Amniotic epithelial cell (primary cell): ENCODE measurements at regions not wholly inside any gene's neighbourhood (a gene's known extent, or its start where the extent isn't known, plus 50 kb on each side); places are given as distances from the start of the nearest gene placed in this dataset.

Experiments
- DNase-seq: peaks from one replicate; pipeline ENCODE4 v3.0.0-alpha.2; 2010; ENCODE audit warnings: low read depth

DNA sequence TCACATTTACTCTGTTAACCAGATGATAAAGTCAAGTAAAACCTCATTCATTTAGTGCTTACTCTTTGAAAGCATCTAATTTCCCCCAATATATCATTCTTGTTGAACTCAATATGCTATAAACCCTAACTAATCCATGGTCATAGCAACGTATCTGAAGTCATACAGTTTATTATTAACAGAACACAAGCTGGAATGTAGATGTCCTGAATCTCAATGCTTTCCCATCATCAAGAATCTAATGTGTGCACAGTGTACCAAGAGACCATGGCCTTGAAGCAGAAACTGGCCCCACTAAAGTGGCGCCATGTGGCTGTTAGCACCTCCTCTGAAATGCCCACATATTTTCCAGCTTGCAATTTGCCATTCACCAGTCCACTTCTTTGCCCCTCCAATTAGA, 245.8 kb downstream of the SOX9 start:
- DNase-seq: no peak

DNA sequence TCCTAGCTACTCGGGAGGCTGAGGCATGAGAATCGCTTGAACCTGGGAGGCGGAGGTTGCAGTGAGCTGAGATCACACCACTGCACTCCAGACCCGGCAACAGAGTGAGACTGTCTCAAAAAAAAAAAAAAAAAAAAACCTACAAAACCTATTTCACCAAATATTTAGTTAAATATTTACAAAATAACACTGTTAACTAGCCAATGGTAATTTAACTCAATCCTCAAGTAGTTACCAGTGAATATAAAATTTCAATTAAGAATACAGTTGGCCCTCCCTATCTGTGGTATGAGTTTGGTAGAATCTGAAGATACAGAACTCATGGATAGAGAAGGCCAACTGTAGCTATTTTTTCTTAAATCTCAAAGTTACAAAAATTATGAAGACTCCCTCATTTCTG, 247.4 kb downstream of the SOX9 start:
- no peak for DNase-seq

DNA sequence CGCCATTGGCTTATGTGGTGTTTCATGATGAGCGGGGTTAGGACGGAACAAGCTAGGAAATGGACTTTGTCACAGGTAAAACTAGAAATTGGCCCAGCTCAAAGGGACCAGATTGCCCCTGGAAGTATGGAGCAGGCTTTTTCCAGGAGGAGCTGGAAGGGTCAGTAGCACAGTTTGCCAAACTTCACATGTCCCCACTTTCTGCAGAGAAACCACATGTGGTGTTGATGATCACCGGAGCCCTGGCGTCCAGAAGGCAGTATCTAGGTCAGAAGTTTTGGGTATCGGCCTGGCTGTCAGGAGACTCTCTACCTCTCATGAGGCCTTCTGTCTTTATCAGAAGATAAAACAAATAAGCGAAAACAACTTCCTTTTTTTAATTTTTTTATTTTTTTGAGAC, 248.5 kb downstream of the SOX9 start:
- no peak for DNase-seq

DNA sequence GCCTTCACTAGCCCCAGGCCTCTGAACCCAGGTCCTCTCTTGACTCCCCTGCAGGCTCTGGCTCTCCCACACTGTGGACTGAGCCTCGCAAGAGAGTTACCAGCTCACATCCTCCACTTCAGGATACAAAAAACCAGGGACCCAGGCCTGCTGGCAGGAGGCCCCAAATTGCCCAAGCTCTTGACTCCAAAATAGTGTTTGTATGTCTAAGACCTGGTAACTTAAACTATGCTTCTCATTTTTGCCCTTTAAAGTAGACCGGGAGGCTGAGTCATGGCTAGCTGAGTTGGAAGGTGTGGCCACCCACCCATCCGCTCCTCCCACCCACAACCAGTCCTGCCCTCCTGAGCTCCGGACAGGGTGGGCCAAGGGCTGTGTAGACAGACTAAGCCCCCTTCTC, 250.0 kb downstream of the SOX9 start:
- DNase-seq: peak; percentile 61

- peak; percentile 58 for DNase-seq
These were observed 251.4 kb downstream of the SOX9 start for GRCh38 chr17:72372185-72372584.

DNA sequence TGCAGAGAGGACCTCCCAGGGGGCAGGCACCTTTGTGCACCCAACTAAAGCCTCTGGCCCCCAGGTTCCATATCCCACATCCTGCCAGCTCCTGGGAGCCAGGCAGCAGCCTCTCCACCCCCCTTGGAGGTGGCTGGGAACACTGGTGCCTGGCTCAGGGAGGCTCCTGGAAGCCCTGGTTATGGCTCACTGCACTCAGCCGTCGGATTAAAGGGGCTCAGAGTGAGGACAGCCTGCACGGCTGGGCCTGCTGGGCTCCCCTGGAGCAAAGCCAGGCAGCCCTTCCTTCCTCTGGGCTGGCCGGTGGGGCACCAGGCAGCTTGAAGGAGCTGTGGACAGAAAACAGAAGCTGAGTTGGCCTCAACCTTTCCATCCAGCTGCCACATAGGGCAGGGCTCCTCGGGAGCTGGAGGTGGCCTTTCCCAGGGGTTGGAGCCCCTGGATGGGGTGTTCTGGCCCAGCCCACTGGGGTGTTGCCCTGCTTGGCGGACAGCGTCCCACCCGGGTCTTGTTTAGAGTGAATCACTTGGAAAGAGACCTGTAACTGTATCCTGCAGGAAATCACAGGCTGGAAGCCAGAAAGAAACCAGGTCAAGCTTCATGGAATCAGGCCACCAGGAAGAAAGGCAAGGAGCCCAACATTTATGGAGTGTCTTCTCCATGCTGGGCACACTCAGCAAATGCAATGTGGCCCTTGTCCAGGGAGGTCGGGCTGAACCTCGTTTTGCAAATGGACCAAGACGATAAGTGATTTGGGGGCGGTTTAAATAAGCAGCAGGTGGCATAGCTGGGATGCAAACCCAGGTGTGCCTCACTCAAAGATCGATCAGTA, 253.3 kb downstream of the SOX9 start:
- peak; percentile 78 for DNase-seq

DNA sequence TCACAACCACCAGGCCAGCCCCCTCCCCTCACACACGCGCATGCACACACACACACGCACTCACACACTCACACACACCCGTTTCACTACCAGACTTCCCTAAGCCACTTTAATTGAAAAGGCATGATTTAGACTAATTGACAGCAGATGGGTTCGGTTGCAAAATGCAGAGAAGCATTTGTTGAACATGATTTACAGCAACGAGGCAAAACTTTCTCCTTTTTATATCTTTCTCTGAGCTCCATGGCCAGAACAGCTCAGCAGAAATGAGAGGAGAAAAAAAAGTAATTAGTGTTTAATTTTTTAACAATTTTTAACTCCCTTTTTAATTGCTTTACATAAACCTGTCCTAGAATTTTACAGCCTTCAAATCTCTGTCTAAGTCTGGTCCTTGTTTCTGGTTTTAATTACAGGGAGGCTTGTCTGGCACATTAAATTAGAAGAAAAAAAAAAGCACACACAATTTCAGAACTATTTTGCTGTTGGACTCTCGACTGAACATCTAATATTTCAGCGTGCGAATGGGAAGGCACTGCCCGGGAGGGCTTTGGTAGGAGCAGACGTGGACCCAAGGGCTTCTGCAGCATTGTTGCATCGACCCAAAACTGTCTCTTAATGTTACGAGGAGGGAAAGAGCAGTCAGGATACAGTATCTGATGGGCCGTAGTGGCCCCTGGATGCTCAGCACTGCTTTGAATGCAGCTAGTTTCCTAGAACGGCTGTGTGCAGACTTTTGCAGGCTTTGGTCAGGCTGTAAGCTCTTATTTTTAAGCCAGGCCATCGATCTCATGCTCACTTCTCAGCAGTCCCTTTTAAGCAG, 255.9 kb downstream of the SOX9 start:
- DNase-seq: no peak

- no peak for DNase-seq
These were observed 257.9 kb downstream of the SOX9 start for GRCh38 chr17:72378414-72379390.

GRCh38 chr17:72379516-72379915, 258.7 kb downstream of the SOX9 start:
- DNase-seq: no peak

- peak; percentile 55 for DNase-seq
These were observed 259.3 kb downstream of the SOX9 start for GRCh38 chr17:72380120-72380519.

DNA sequence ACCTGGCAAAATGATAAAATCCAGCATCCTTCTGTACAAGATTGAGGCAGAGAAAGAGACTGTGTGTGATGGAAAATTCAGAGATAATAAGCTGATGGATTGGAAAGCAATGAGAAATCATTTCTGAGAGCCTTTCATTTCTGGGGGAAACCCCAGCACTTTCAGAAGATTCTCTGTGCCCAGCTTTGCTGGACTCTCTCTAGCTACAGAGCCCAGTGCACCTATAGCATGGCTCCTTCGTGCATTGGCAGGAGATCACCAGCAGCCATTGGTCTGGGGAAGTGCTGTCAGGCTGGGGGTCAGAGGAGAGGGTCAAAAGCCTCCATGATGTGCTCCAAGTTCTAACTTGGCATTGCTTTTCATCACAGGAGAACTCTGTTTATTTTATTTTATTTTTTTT, 259.9 kb downstream of the SOX9 start:
- DNase-seq: no peak

- no peak for DNase-seq
These were observed 261.0 kb downstream of the SOX9 start for GRCh38 chr17:72381597-72382397.

DNA sequence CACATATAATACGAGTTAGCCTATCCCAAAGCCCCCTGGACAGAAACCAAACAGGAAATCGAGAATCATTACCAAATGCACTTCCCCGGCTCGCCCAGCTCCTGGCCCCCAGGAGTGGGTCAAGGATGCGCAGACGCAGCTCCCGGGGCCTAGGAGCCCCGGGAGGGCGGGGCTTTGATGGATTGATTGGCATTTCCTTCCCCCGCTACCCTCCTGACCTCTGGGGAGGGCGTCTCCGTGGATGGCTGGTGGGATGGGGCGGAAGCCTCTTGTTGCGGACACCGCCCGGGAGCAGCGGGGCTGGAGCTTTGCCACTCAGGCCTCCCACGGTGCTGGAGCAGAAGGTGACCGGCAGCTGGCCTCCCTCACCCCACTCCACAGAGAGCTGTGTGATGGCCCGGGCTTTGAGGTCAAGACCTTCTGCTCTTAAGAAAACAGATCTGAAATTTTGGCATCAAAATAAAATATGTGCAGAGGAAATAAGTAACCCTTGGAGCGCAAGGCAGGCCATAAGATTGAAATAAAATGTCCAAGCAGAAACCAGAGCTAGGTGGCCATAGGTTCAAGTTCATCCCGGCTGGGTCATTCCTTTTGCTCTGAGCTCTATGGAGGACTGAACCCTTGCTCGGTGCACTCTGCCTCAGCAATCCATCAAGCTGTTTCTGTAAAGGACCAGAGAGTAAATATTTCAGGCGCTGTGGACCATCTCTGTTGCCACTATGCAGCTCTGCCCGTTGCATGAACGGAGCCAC, 262.3 kb downstream of the SOX9 start:
- DNase-seq: no peak

DNA sequence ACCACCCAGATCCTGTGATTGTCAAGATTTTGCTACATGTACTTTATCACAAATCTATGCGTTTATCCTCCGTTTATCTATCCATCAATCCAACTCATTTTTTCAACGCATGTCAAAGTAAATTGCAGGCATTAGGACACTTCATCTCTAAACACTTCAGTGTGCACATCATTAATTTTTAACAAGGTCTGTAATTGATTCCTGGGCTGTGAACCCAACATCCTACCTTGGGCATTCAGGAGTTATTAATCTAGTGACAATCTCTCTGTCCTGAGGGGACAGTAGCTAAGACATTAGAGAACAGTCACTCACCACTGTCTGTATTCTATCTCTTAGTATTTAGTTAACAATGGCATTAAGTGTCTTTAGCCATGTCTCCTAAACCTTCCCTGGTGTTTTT, 264.7 kb downstream of the SOX9 start:
- no peak for DNase-seq

- DNase-seq: peak; percentile 78
These were observed 265.4 kb downstream of the SOX9 start for GRCh38 chr17:72386173-72386572.

GRCh38 chr17:72386619-72387237, 265.9 kb downstream of the SOX9 start:
- DNase-seq: no peak

DNA sequence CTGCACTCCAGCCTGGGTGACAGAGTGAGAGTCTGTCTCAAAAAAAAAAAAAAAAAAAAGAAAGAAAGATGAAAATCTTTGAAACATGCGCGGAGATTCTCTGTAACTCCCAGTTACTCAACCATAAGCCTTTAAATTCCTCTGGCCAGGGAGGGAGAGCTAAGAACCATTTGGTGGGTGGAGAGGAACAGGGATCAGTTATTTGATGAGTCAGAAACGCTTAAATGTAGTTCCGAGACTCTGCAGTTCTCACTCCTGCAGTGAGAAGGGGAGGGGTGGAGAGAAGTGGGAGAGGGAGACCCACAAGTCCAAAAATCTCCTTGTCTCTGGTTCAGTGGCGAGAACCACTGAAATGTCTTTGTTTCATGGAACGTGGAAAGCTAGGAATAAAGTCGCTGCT, 266.7 kb downstream of the SOX9 start:
- peak; percentile 95 for DNase-seq

- DNase-seq: no peak
These were observed 267.1 kb downstream of the SOX9 start for GRCh38 chr17:72387969-72388368.

DNA sequence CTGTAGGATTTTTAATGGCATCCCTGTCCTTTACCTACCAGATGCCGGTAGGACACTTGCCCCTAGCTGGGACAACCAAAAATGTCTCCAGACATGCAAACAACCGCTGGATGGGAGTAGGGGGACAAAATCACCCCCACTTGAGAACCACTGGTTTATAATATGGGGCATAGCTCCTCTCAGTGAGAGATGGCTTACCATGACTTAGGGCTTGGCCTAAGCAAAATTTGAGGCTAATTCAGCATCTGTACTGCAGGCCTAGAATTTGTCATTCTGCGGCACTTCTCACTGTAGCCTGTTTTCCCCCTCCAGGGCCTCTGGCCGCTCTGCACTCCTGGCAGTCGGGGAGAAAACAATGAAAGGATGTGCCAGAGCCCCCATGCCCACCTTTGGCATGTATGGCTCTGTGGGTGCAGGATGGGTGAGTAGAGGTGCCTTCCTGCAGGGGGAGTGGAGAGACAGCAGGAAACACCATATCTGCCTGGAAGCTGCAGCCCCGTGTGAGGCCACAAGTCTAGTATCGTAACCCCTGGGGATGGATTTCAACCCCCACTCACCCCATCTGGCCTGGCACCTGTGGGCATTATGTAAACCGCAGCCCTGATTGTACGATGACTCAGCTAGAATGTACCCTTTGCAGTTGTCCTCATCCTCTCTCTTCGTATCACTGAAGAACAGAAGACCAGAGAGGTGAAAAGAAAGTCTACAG, 268.1 kb downstream of the SOX9 start:
- peak; percentile 71 for DNase-seq
